MCF 10A (cell line): ENCODE measurements at regions not wholly inside any gene's neighbourhood (a gene's known extent, or its start where the extent isn't known, plus 50 kb on each side); places are given as distances from the start of the nearest gene placed in this dataset.
A peak's percentile ranks its signal among the peaks of the same experiment; 100 is the strongest.

ENCODE experiments used
- BruUV-seq: library from RNA; stranded (reverse); fragments of 400-500 nt; replicated peaks from 2 replicates; lab custom pipeline; 2021; lab: Mats Ljungman, UMichigan
- CTCF ChIA-PET: fragments of 300-600 bp; sonication (Branson Sonifier 250); formaldehyde crosslinking; extraction: SDS; loops from one replicate; lab custom pipeline; 2021; ENCODE audit warnings: antibody characterized with exemption, inconsistent platforms; lab: Yijun Ruan, JAX
- POLR2A ChIA-PET: fragments of 300-600, 350-650 bp; sonication (Branson Sonifier 250); formaldehyde crosslinking; extraction: SDS; loops from one replicate; lab custom pipeline; 2020; ENCODE audit warnings: antibody characterized with exemption, inconsistent platforms; lab: Yijun Ruan, JAX
- DNase-seq: peaks from one replicate; pipeline ENCODE4 v3.0.0-alpha.2; 2018; ENCODE audit not compliant: unreplicated experiment
- H3K27ac Mint-ChIP-seq: one replicate; pipeline ENCODE4 v1.8.0; 2022; ENCODE audit warnings: mild to moderate bottlenecking, low read depth, mixed read lengths; ENCODE audit not compliant: unreplicated experiment
- H3K27me3 Mint-ChIP-seq: one replicate; pipeline ENCODE4 v1.8.0; 2022; ENCODE audit warnings: mixed read lengths; ENCODE audit not compliant: insufficient read depth, unreplicated experiment
- H3K36me3 Mint-ChIP-seq: one replicate; pipeline ENCODE4 v1.8.0; 2022; ENCODE audit warnings: mild to moderate bottlenecking, moderate library complexity, mixed read lengths; ENCODE audit not compliant: insufficient read depth, unreplicated experiment
- H3K4me1 Mint-ChIP-seq: one replicate; pipeline ENCODE4 v1.8.0; 2022; ENCODE audit warnings: mixed read lengths; ENCODE audit not compliant: insufficient read depth, unreplicated experiment
- H3K4me3 Mint-ChIP-seq: one replicate; pipeline ENCODE4 v1.8.0; 2022; ENCODE audit warnings: mild to moderate bottlenecking, moderate library complexity, mixed read lengths; ENCODE audit not compliant: unreplicated experiment
- H3K9me3 Mint-ChIP-seq: one replicate; pipeline ENCODE4 v1.8.0; 2022; ENCODE audit warnings: mixed read lengths; ENCODE audit not compliant: unreplicated experiment
- intact Hi-C: fragments of 100-400 bp; cut with micrococcal nuclease; formaldehyde crosslinking; loops from 2 replicates; pipeline ENCODE4 v1.14.1; 2022
- TF ChIP-seq, protein P1 (sequence below): fragments of 200-600 bp; IDR thresholded peaks from one replicate; pipeline ENCODE4 v1.8.0; 2022; ENCODE audit warnings: antibody characterized with exemption, mild to moderate bottlenecking; ENCODE audit not compliant: unreplicated experiment

DNA sequence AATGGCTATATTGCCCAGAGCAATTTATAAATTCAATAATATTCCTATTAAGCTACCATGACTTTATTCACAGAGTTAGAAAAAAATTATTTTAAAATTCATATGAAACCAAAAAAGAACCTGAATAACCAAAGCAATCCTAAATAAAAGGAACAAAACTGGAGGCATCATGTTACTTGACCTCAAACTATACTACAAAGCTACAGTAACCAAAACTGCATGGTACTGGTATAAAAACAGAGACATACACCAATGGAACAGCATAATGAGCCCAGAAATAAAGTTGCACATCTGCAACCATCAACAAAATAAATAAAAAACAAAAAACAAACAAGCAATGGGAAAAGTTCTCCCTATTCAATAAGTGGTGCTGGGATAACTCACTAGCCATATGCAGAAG, 203.2 kb downstream of the RGS9 start:
- Mint-ChIP-seq H3K27ac (no peak overlapping the region), H3K27me3 (peaks cover 9% of the 10 kb centered on the region), H3K36me3 (no peaks in the 10 kb centered on the region), H3K4me3 (no peak overlapping the region), H3K4me1 (no peaks in the 10 kb centered on the region), H3K9me3 (peaks cover 6% of the 10 kb centered on the region)
- POLR2A ChIA-PET, result no interaction called here
- intact Hi-C loops, result no loop called here
- CTCF ChIA-PET, result interaction anchor here (0.7 kb wide), 1 partner anchor 14 kb away, joined by 3 read pairs; no protein-coding TSS in a partner anchor
- no TSS peak for BruUV-seq
- no peak for DNase-seq
- TF ChIP-seq, protein P1, sequence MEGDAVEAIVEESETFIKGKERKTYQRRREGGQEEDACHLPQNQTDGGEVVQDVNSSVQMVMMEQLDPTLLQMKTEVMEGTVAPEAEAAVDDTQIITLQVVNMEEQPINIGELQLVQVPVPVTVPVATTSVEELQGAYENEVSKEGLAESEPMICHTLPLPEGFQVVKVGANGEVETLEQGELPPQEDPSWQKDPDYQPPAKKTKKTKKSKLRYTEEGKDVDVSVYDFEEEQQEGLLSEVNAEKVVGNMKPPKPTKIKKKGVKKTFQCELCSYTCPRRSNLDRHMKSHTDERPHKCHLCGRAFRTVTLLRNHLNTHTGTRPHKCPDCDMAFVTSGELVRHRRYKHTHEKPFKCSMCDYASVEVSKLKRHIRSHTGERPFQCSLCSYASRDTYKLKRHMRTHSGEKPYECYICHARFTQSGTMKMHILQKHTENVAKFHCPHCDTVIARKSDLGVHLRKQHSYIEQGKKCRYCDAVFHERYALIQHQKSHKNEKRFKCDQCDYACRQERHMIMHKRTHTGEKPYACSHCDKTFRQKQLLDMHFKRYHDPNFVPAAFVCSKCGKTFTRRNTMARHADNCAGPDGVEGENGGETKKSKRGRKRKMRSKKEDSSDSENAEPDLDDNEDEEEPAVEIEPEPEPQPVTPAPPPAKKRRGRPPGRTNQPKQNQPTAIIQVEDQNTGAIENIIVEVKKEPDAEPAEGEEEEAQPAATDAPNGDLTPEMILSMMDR, result no peak

- no TSS peak for BruUV-seq
- peaks cover 6% of the 10 kb centered on the region for H3K9me3 Mint-ChIP-seq
- intact Hi-C loops, result no loop called here
- H3K4me1 Mint-ChIP-seq, result no peaks in the 10 kb centered on the region
- peak; percentile 25 for DNase-seq
- ChIA-PET POLR2A (no interaction called here), CTCF (interaction anchor here (0.6 kb wide), 1 partner anchor 487 kb away, joined by 3 read pairs; no protein-coding TSS in a partner anchor)
- TF ChIP-seq, protein P1, result no peak
- H3K36me3 Mint-ChIP-seq, result no peaks in the 10 kb centered on the region
- H3K4me3 Mint-ChIP-seq, result no peak overlapping the region
- H3K27me3 Mint-ChIP-seq, result peaks cover 18% of the 10 kb centered on the region
- no peak overlapping the region for H3K27ac Mint-ChIP-seq
These were observed 197.2 kb downstream of the RGS9 start for GRCh38 chr17:65334406-65334805.

DNA sequence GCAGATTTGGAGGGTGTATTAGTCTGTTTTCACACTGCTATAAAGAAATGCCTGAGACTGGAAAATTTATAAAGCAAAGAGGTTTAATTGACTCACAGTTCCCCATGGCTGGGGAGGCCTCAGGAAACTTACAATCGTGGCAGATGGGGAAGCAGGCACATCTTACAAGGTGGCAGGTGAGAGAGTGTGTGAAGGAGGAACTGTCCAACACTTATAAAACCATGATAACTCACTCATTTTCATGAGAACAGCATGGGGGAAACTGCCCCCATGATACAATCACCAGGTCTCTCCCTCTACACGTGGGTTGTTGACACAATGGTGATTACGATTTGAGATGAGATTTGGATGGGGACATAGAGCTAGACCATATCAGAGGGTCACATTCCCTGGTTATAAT, 195.6 kb downstream of the RGS9 start:
- DNase-seq, result no peak
- Mint-ChIP-seq H3K27me3 (peaks cover 18% of the 10 kb centered on the region), H3K4me3 (no peak overlapping the region), H3K4me1 (no peaks in the 10 kb centered on the region), H3K27ac (no peak overlapping the region), H3K9me3 (peaks cover 6% of the 10 kb centered on the region), H3K36me3 (no peaks in the 10 kb centered on the region)
- intact Hi-C loops, result no loop called here
- POLR2A ChIA-PET, result no interaction called here
- TF ChIP-seq, protein P1, result no peak
- CTCF ChIA-PET, result no interaction called here
- BruUV-seq, result no TSS peak

GRCh38 chr17:65332375-65332774, 195.2 kb downstream of the RGS9 start:
- Mint-ChIP-seq H3K9me3 (peaks cover 2% of the 10 kb centered on the region), H3K4me1 (no peaks in the 10 kb centered on the region), H3K36me3 (no peaks in the 10 kb centered on the region), H3K27me3 (peaks cover 18% of the 10 kb centered on the region), H3K27ac (no peak overlapping the region), H3K4me3 (no peak overlapping the region)
- TF ChIP-seq, protein P1, result no peak
- intact Hi-C loops, result no loop called here
- CTCF ChIA-PET, result interaction anchor here (0.7 kb wide), 1 partner anchor 764 kb away, joined by 3 read pairs; no protein-coding TSS in a partner anchor
- POLR2A ChIA-PET, result no interaction called here
- peak; percentile 33 for DNase-seq
- no TSS peak for BruUV-seq
